ENCODE measurements at regions not wholly inside any gene's neighbourhood (a gene's known extent, or its start where the extent isn't known, plus 50 kb on each side); places are given as distances from the start of the nearest gene placed in this dataset.
"Not testable (repeated sequence)": the region's sequence is repeated elsewhere in the genome, so short reads cannot be mapped to it uniquely, and the experiment has no call there.

- ChIA-PET POLR2A (no interaction called here), CTCF (interaction anchor here (0.6 to 6.1 kb wide), 7 partner anchors 83 to 230 kb away, joined by 3 to 135 read pairs (median 6); no protein-coding TSS in a partner anchor)
- no peaks in the 10 kb centered on the region for H3K4me1 ChIP-seq (ENCODE audit: control insufficient read depth, insufficient read depth, low read length)
- H3K4me3 ChIP-seq (ENCODE audit: low read depth, low read length) = no peak overlapping the region
- no peaks in the 10 kb centered on the region for H3K36me3 ChIP-seq (ENCODE audit: control insufficient read depth in 2 of 2, insufficient read depth in 1 of 2, low read length in 2 of 2)
- H3K27ac ChIP-seq (ENCODE audit: extremely low read depth, low read depth, low read length) = no peak overlapping the region
- H3K9me3 ChIP-seq (ENCODE audit: control insufficient read depth, insufficient read depth, low read depth, low read length) = no peaks in the 10 kb centered on the region
- TF ChIP-seq, protein P1, sequence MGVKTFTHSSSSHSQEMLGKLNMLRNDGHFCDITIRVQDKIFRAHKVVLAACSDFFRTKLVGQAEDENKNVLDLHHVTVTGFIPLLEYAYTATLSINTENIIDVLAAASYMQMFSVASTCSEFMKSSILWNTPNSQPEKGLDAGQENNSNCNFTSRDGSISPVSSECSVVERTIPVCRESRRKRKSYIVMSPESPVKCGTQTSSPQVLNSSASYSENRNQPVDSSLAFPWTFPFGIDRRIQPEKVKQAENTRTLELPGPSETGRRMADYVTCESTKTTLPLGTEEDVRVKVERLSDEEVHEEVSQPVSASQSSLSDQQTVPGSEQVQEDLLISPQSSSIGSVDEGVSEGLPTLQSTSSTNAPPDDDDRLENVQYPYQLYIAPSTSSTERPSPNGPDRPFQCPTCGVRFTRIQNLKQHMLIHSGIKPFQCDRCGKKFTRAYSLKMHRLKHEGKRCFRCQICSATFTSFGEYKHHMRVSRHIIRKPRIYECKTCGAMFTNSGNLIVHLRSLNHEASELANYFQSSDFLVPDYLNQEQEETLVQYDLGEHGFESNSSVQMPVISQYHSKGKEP (tag by site-specific recombination; IDR thresholded peaks at IDR 0.05) = no peak
- TF ChIP-seq ZFP37 (tag by site-specific recombination; IDR thresholded peaks at IDR 0.05) (no peak), ZFP69B (tag by site-specific recombination; IDR thresholded peaks at IDR 0.05) (no peak), ZNF544 (tag by site-specific recombination; IDR thresholded peaks at IDR 0.05) (no peak), ZNF138 (tag by site-specific recombination; IDR thresholded peaks at IDR 0.05; ENCODE audit: borderline replicate concordance) (no peak), INSM2 (tag by site-specific recombination; IDR thresholded peaks at IDR 0.05) (no peak), ZNF792 (tag by site-specific recombination; IDR thresholded peaks at IDR 0.05) (no peak), ZNF266 (tag by site-specific recombination; IDR thresholded peaks at IDR 0.05; ENCODE audit: low read depth) (no peak), ZNF571 (tag by site-specific recombination; IDR thresholded peaks at IDR 0.05) (no peak), KLF1 (tag by site-specific recombination; IDR thresholded peaks at IDR 0.05) (no peak), ZIC2 (tag by site-specific recombination; IDR thresholded peaks at IDR 0.05) (no peak)
- TF ChIP-seq, protein P2, sequence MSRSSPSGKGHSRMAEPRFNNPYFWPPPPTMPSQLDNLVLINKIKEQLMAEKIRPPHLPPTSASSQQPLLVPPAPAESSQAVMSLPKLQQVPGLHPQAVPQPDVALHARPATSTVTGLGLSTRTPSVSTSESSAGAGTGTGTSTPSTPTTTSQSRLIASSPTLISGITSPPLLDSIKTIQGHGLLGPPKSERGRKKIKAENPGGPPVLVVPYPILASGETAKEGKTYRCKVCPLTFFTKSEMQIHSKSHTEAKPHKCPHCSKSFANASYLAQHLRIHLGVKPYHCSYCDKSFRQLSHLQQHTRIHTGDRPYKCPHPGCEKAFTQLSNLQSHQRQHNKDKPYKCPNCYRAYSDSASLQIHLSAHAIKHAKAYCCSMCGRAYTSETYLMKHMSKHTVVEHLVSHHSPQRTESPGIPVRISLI (tag by site-specific recombination; IDR thresholded peaks at IDR 0.05) = no peak
- TF ChIP-seq, protein P3, sequence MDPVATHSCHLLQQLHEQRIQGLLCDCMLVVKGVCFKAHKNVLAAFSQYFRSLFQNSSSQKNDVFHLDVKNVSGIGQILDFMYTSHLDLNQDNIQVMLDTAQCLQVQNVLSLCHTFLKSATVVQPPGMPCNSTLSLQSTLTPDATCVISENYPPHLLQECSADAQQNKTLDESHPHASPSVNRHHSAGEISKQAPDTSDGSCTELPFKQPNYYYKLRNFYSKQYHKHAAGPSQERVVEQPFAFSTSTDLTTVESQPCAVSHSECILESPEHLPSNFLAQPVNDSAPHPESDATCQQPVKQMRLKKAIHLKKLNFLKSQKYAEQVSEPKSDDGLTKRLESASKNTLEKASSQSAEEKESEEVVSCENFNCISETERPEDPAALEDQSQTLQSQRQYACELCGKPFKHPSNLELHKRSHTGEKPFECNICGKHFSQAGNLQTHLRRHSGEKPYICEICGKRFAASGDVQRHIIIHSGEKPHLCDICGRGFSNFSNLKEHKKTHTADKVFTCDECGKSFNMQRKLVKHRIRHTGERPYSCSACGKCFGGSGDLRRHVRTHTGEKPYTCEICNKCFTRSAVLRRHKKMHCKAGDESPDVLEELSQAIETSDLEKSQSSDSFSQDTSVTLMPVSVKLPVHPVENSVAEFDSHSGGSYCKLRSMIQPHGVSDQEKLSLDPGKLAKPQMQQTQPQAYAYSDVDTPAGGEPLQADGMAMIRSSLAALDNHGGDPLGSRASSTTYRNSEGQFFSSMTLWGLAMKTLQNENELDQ (tag by site-specific recombination; IDR thresholded peaks at IDR 0.05; ENCODE audit: low read depth) = no peak
- TF ChIP-seq, protein P4, sequence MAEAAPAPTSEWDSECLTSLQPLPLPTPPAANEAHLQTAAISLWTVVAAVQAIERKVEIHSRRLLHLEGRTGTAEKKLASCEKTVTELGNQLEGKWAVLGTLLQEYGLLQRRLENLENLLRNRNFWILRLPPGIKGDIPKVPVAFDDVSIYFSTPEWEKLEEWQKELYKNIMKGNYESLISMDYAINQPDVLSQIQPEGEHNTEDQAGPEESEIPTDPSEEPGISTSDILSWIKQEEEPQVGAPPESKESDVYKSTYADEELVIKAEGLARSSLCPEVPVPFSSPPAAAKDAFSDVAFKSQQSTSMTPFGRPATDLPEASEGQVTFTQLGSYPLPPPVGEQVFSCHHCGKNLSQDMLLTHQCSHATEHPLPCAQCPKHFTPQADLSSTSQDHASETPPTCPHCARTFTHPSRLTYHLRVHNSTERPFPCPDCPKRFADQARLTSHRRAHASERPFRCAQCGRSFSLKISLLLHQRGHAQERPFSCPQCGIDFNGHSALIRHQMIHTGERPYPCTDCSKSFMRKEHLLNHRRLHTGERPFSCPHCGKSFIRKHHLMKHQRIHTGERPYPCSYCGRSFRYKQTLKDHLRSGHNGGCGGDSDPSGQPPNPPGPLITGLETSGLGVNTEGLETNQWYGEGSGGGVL (tag by site-specific recombination; IDR thresholded peaks at IDR 0.05) = no peak
Observed at GRCh38 chr2:16755442-16755841, 89.8 kb upstream of the CYRIA start.

DNA sequence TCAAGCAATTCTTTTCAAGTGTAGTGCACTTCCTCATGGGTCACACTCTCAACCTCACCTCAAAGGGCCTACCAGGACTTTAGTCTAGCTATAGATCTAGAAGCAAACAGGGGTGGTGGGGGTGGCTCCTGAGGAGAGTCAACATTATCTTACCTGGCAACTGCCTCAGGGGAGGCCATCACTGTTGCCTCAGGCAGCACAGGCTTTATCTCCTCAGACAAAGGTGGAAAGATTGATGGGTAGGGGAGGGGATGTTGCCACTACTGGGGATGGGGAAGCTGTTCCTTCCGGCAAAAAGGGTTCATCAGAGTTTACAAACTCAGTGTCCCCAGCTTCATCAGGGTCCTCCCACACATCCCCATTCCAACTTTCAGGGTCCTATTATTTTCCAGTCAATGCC is 87.4 kb upstream of the CYRIA start:
- H3K36me3 ChIP-seq (ENCODE audit: control insufficient read depth in 2 of 2, insufficient read depth in 1 of 2, low read length in 2 of 2); H3K9me3 ChIP-seq (ENCODE audit: control insufficient read depth, insufficient read depth, low read depth, low read length); H3K27ac ChIP-seq (ENCODE audit: extremely low read depth, low read depth, low read length); POLR2A ChIA-PET; H3K4me1 ChIP-seq (ENCODE audit: control insufficient read depth, insufficient read depth, low read length); H3K4me3 ChIP-seq (ENCODE audit: low read depth, low read length): not testable (repeated sequence)
- CTCF ChIA-PET = interaction anchor here (6.1 kb wide), 2 partner anchors 132 to 140 kb away, joined by 126 to 135 read pairs; no protein-coding TSS in a partner anchor

DNA sequence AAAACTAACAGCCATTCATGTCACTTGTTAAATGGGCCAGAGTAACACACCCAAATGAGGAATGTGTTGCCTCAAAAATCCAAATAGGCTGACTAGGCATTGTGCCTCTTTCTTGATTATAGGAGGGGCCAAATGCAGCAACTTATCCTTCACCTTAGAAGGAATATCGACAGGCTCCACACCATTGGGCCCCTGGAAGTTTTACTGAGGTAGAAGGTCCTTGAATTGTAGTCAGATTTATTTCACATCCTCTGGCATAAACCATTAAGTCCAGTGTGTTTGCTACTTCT is 85.2 kb upstream of the CYRIA start:
- H3K27ac ChIP-seq (ENCODE audit: extremely low read depth, low read depth, low read length); H3K4me1 ChIP-seq (ENCODE audit: control insufficient read depth, insufficient read depth, low read length); H3K36me3 ChIP-seq (ENCODE audit: control insufficient read depth in 2 of 2, insufficient read depth in 1 of 2, low read length in 2 of 2); H3K9me3 ChIP-seq (ENCODE audit: control insufficient read depth, insufficient read depth, low read depth, low read length); H3K4me3 ChIP-seq (ENCODE audit: low read depth, low read length); POLR2A ChIA-PET: not testable (repeated sequence)
- CTCF ChIA-PET = interaction anchor here (0.9 kb wide), 1 partner anchor 142 kb away, joined by 3 read pairs; no protein-coding TSS in a partner anchor
